ENCODE measurements at regions not wholly inside any gene's neighbourhood (a gene's known extent, or its start where the extent isn't known, plus 50 kb on each side); places are given as distances from the start of the nearest gene placed in this dataset.
"Not testable (repeated sequence)": the region's sequence is repeated elsewhere in the genome, so short reads cannot be mapped to it uniquely, and the experiment has no call there.

- not testable (repeated sequence) for H3K36me3 Mint-ChIP-seq (ENCODE audit: low read depth); H3K27ac Mint-ChIP-seq; H3K27me3 Mint-ChIP-seq; H3K9me3 Mint-ChIP-seq; H3K4me3 Mint-ChIP-seq; H3K4me1 Mint-ChIP-seq (ENCODE audit: low read depth)
Observed at GRCh38 chr2:89936011-89936410, 1244.5 kb downstream of the RPIA start.

GRCh38 chr2:89936559-89936958 lies 1245.1 kb downstream of the RPIA start:
- not testable (repeated sequence) for H3K27me3 Mint-ChIP-seq; H3K36me3 Mint-ChIP-seq (ENCODE audit: low read depth); H3K27ac Mint-ChIP-seq; H3K4me3 Mint-ChIP-seq; H3K9me3 Mint-ChIP-seq; H3K4me1 Mint-ChIP-seq (ENCODE audit: low read depth)

GRCh38 chr2:89938756-89939155 lies 1247.3 kb downstream of the RPIA start:
- H3K27me3 Mint-ChIP-seq; H3K4me3 Mint-ChIP-seq; H3K4me1 Mint-ChIP-seq (ENCODE audit: low read depth); H3K36me3 Mint-ChIP-seq (ENCODE audit: low read depth); H3K27ac Mint-ChIP-seq; H3K9me3 Mint-ChIP-seq: not testable (repeated sequence)

- not testable (repeated sequence) for H3K27me3 Mint-ChIP-seq; H3K4me3 Mint-ChIP-seq; H3K4me1 Mint-ChIP-seq (ENCODE audit: low read depth); H3K36me3 Mint-ChIP-seq (ENCODE audit: low read depth); H3K9me3 Mint-ChIP-seq; H3K27ac Mint-ChIP-seq
Observed at GRCh38 chr2:89944267-89944666, 1252.8 kb downstream of the RPIA start.

GRCh38 chr2:89945004-89945616 lies 1253.6 kb downstream of the RPIA start:
- H3K27me3 Mint-ChIP-seq; H3K4me3 Mint-ChIP-seq; H3K4me1 Mint-ChIP-seq (ENCODE audit: low read depth); H3K9me3 Mint-ChIP-seq; H3K36me3 Mint-ChIP-seq (ENCODE audit: low read depth); H3K27ac Mint-ChIP-seq: not testable (repeated sequence)

GRCh38 chr2:89947208-89947815 lies 1255.8 kb downstream of the RPIA start:
- not testable (repeated sequence) for H3K9me3 Mint-ChIP-seq; H3K4me1 Mint-ChIP-seq (ENCODE audit: low read depth); H3K36me3 Mint-ChIP-seq (ENCODE audit: low read depth); H3K4me3 Mint-ChIP-seq; H3K27ac Mint-ChIP-seq; H3K27me3 Mint-ChIP-seq

GRCh38 chr2:89948102-89948501 lies 1256.6 kb downstream of the RPIA start:
- H3K27me3 Mint-ChIP-seq; H3K27ac Mint-ChIP-seq; H3K36me3 Mint-ChIP-seq (ENCODE audit: low read depth); H3K9me3 Mint-ChIP-seq; H3K4me3 Mint-ChIP-seq; H3K4me1 Mint-ChIP-seq (ENCODE audit: low read depth): not testable (repeated sequence)

GRCh38 chr2:89950807-89951206 lies 1259.3 kb downstream of the RPIA start:
- not testable (repeated sequence) for H3K27ac Mint-ChIP-seq; H3K9me3 Mint-ChIP-seq; H3K36me3 Mint-ChIP-seq (ENCODE audit: low read depth); H3K27me3 Mint-ChIP-seq; H3K4me3 Mint-ChIP-seq; H3K4me1 Mint-ChIP-seq (ENCODE audit: low read depth)

- not testable (repeated sequence) for H3K27me3 Mint-ChIP-seq, H3K27ac Mint-ChIP-seq
Observed at GRCh38 chr2:89957236-89957635, 1265.8 kb downstream of the RPIA start.

GRCh38 chr2:89959729-89960378 lies 1268.4 kb downstream of the RPIA start:
- not testable (repeated sequence) for H3K4me3 Mint-ChIP-seq; H3K9me3 Mint-ChIP-seq; H3K36me3 Mint-ChIP-seq (ENCODE audit: low read depth); H3K27ac Mint-ChIP-seq; H3K4me1 Mint-ChIP-seq (ENCODE audit: low read depth); H3K27me3 Mint-ChIP-seq

More at GRCh38 chr2:89957236-89957635, 1265.8 kb downstream of the RPIA start:
- H3K9me3 Mint-ChIP-seq; H3K4me1 Mint-ChIP-seq (ENCODE audit: low read depth); H3K36me3 Mint-ChIP-seq (ENCODE audit: low read depth); H3K4me3 Mint-ChIP-seq: not testable (repeated sequence)

GRCh38 chr2:89960570-89960969 lies 1269.1 kb downstream of the RPIA start:
- H3K27ac Mint-ChIP-seq; H3K4me1 Mint-ChIP-seq (ENCODE audit: low read depth); H3K9me3 Mint-ChIP-seq; H3K36me3 Mint-ChIP-seq (ENCODE audit: low read depth); H3K27me3 Mint-ChIP-seq; H3K4me3 Mint-ChIP-seq: not testable (repeated sequence)

GRCh38 chr2:89968567-89968966 lies 1277.1 kb downstream of the RPIA start:
- H3K4me1 Mint-ChIP-seq (ENCODE audit: low read depth); H3K4me3 Mint-ChIP-seq; H3K9me3 Mint-ChIP-seq; H3K27ac Mint-ChIP-seq; H3K36me3 Mint-ChIP-seq (ENCODE audit: low read depth); H3K27me3 Mint-ChIP-seq: not testable (repeated sequence)

- not testable (repeated sequence) for H3K36me3 Mint-ChIP-seq (ENCODE audit: low read depth); H3K27me3 Mint-ChIP-seq; H3K9me3 Mint-ChIP-seq; H3K4me3 Mint-ChIP-seq; H3K27ac Mint-ChIP-seq; H3K4me1 Mint-ChIP-seq (ENCODE audit: low read depth)
Observed at GRCh38 chr2:89969190-89969589, 1277.7 kb downstream of the RPIA start.

GRCh38 chr2:89973849-89974248 lies 1282.4 kb downstream of the RPIA start:
- H3K36me3 Mint-ChIP-seq (ENCODE audit: low read depth); H3K27me3 Mint-ChIP-seq; H3K9me3 Mint-ChIP-seq; H3K4me1 Mint-ChIP-seq (ENCODE audit: low read depth); H3K27ac Mint-ChIP-seq; H3K4me3 Mint-ChIP-seq: not testable (repeated sequence)

GRCh38 chr2:89979826-89980537 lies 1288.5 kb downstream of the RPIA start:
- not testable (repeated sequence) for H3K36me3 Mint-ChIP-seq (ENCODE audit: low read depth); H3K4me3 Mint-ChIP-seq

GRCh38 chr2:89982246-89982645 lies 1290.8 kb downstream of the RPIA start:
- not testable (repeated sequence) for H3K27ac Mint-ChIP-seq; H3K4me1 Mint-ChIP-seq (ENCODE audit: low read depth); H3K27me3 Mint-ChIP-seq; H3K9me3 Mint-ChIP-seq; H3K36me3 Mint-ChIP-seq (ENCODE audit: low read depth); H3K4me3 Mint-ChIP-seq

More at GRCh38 chr2:89979826-89980537, 1288.5 kb downstream of the RPIA start:
- H3K27me3 Mint-ChIP-seq; H3K4me1 Mint-ChIP-seq (ENCODE audit: low read depth); H3K27ac Mint-ChIP-seq; H3K9me3 Mint-ChIP-seq: not testable (repeated sequence)
